SU-DHL-6 (cell line): ENCODE measurements at regions not wholly inside any gene's neighbourhood (a gene's known extent, or its start where the extent isn't known, plus 50 kb on each side); places are given as distances from the start of the nearest gene placed in this dataset.

Source experiments
- EZH2phosphoT487 ChIP-seq: fragments of 200-600 bp; sonication (generic), shearing (Covaris generic); conservative IDR thresholded peaks from 2 replicates; pipeline ENCODE4 v1.6.1; 2018; ENCODE audit warnings: mild to moderate bottlenecking, antibody characterized with exemption, low read length, moderate library complexity, mixed read lengths
- TF ChIP-seq, protein P1 (sequence below): fragments of 200-600 bp; sonication (generic); IDR thresholded peaks from one replicate; pipeline ENCODE4 v1.5.1; 2017; ENCODE audit warnings: antibody characterized with exemption, mild to moderate bottlenecking, low read length, moderate library complexity; ENCODE audit not compliant: insufficient read depth, poor library complexity, severe bottlenecking

DNA sequence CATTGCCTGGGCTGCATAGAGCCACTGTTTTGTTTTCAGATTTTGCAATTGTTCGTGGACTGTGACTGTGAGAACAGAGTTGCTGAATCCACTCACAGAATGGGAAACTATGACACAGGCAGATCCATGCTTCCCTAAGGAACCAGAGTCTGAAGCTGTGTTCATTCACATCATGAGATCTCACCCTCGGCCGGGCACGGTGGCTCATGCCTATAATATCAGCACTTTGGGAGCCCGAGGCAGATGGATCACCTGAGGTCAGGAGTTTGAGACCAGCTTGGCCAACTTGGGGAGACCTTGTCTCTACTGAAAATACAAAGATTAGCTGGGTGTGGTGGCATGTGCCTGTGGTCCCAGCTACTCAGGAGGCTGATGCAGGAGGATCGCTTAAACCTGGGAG lies 139.2 kb upstream of the SALL4 start:
- TF ChIP-seq, protein P1, sequence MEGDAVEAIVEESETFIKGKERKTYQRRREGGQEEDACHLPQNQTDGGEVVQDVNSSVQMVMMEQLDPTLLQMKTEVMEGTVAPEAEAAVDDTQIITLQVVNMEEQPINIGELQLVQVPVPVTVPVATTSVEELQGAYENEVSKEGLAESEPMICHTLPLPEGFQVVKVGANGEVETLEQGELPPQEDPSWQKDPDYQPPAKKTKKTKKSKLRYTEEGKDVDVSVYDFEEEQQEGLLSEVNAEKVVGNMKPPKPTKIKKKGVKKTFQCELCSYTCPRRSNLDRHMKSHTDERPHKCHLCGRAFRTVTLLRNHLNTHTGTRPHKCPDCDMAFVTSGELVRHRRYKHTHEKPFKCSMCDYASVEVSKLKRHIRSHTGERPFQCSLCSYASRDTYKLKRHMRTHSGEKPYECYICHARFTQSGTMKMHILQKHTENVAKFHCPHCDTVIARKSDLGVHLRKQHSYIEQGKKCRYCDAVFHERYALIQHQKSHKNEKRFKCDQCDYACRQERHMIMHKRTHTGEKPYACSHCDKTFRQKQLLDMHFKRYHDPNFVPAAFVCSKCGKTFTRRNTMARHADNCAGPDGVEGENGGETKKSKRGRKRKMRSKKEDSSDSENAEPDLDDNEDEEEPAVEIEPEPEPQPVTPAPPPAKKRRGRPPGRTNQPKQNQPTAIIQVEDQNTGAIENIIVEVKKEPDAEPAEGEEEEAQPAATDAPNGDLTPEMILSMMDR: no peak
- no peak for TF ChIP-seq EZH2phosphoT487
